ENCODE measurements at regions not wholly inside any gene's neighbourhood (a gene's known extent, or its start where the extent isn't known, plus 50 kb on each side); places are given as distances from the start of the nearest gene placed in this dataset.

DNA sequence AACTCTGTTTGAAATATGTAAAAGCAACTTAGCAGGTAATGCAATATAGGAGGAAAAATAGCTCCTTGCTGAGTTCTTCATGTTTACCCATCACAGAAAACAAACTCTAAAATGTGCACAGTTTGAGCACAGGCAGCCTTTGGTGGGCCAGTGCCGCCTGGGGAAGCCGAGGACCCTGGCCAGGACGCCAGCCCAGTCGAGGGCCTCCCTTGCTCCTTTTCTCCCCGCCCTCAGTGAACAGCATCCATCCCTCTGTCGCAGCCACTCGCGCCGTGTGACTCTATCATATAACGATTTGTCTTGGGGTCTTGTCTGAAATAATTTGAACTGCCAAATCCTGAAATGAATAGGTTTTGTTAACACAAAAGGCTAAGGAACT is 286.7 kb upstream of the IRX4 start:
- no peaks in the 10 kb centered on the region for H3K9me3 Mint-ChIP-seq
- no peak overlapping the region for H3K27ac Mint-ChIP-seq
- no peaks in the 10 kb centered on the region for H3K4me1 Mint-ChIP-seq
- peaks cover 8% of the 10 kb centered on the region for H3K27me3 Mint-ChIP-seq
- H3K36me3 Mint-ChIP-seq = no peaks in the 10 kb centered on the region
- no peak for ATAC-seq
- H3K4me3 Mint-ChIP-seq = no peak overlapping the region

- Mint-ChIP-seq H3K36me3 (no peaks in the 10 kb centered on the region), H3K4me1 (no peaks in the 10 kb centered on the region), H3K4me3 (no peak overlapping the region), H3K27ac (no peak overlapping the region), H3K27me3 (peaks cover 8% of the 10 kb centered on the region), H3K9me3 (no peaks in the 10 kb centered on the region)
- ATAC-seq = no peak
Measured at GRCh38 chr5:2168601-2169429, 286.1 kb upstream of the IRX4 start.

DNA sequence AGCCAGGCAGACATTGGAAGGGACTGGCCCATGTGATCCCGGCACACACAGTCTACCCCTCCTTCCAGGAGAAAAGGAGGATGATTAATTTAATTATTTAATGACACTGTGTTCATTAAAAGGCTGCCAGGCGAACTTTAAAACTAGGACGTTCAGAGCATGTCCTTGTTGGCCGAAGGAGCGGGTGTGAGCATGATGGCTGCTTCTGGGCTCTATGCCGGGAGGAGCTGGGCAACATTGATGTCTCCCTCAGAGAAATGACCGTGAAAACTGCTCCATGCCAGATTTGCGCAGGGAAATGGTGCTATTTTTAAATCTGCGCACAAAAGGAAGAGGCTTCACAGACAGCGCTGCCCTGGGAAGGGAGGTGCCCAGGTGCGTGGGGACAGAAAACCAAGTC is 284.9 kb upstream of the IRX4 start:
- no peak for ATAC-seq
- Mint-ChIP-seq H3K27ac (no peak overlapping the region), H3K27me3 (peaks cover 8% of the 10 kb centered on the region), H3K36me3 (no peaks in the 10 kb centered on the region), H3K4me1 (no peaks in the 10 kb centered on the region), H3K9me3 (no peaks in the 10 kb centered on the region), H3K4me3 (no peak overlapping the region)

GRCh38 chr5:2166979-2167377 is 284.3 kb upstream of the IRX4 start:
- H3K36me3 Mint-ChIP-seq = no peaks in the 10 kb centered on the region
- H3K27ac Mint-ChIP-seq = no peak overlapping the region
- peaks cover 8% of the 10 kb centered on the region for H3K27me3 Mint-ChIP-seq
- no peak for ATAC-seq
- H3K4me3 Mint-ChIP-seq = no peak overlapping the region
- no peaks in the 10 kb centered on the region for H3K4me1 Mint-ChIP-seq
- H3K9me3 Mint-ChIP-seq = no peaks in the 10 kb centered on the region

GRCh38 chr5:2166306-2166978 is 283.7 kb upstream of the IRX4 start:
- H3K4me3 Mint-ChIP-seq = no peak overlapping the region
- H3K36me3 Mint-ChIP-seq = no peaks in the 10 kb centered on the region
- no peak for ATAC-seq
- H3K9me3 Mint-ChIP-seq = peaks cover 1% of the 10 kb centered on the region
- H3K27me3 Mint-ChIP-seq = peaks cover 8% of the 10 kb centered on the region
- no peaks in the 10 kb centered on the region for H3K4me1 Mint-ChIP-seq
- no peak overlapping the region for H3K27ac Mint-ChIP-seq

DNA sequence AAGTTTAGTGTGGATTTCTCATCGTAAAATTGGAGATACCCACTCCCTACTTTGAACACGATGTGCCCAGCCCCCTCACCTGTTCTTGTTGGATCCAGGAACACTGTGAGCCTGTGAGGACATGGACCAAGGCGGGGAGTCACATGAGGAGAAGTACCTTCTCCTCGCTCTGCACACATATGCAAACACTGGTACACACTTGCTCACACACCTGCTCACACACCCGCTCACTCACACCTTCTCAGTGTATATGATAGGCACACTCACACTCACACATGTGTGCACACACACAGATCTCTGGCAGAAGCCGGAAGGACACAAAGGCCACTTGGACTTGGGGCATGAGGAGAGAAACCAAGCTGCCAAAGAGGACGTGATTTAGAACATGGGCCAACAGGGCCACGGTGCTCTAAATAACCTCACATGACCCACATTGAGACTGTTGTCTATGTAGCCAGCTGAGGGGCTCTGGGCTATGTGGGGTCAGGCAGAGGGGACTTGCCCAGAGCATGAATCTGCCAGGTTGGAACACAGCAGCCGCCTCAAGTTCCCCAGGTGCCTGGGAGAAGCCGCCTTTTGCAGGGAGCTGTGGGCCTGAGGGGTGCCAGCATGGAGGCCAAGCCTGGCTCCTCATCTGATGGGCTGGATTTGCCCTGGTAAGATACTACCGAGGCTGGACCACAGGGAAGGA is 283.0 kb upstream of the IRX4 start:
- Mint-ChIP-seq H3K4me1 (no peaks in the 10 kb centered on the region), H3K36me3 (no peaks in the 10 kb centered on the region), H3K27ac (no peak overlapping the region), H3K27me3 (peaks cover 8% of the 10 kb centered on the region), H3K9me3 (peaks cover 7% of the 10 kb centered on the region), H3K4me3 (no peak overlapping the region)
- ATAC-seq = no peak

- Mint-ChIP-seq H3K27ac (no peak overlapping the region), H3K36me3 (no peaks in the 10 kb centered on the region), H3K4me1 (no peaks in the 10 kb centered on the region), H3K4me3 (no peak overlapping the region), H3K27me3 (peaks cover 8% of the 10 kb centered on the region), H3K9me3 (peaks cover 10% of the 10 kb centered on the region)
- ATAC-seq = no peak
Measured at GRCh38 chr5:2165203-2165602, 282.5 kb upstream of the IRX4 start.

- H3K9me3 Mint-ChIP-seq = peaks cover 10% of the 10 kb centered on the region
- H3K4me3 Mint-ChIP-seq = no peak overlapping the region
- H3K4me1 Mint-ChIP-seq = no peaks in the 10 kb centered on the region
- no peaks in the 10 kb centered on the region for H3K36me3 Mint-ChIP-seq
- ATAC-seq = no peak
- H3K27me3 Mint-ChIP-seq = peaks cover 6% of the 10 kb centered on the region
- H3K27ac Mint-ChIP-seq = no peak overlapping the region
Measured at GRCh38 chr5:2164586-2164985, 281.9 kb upstream of the IRX4 start.

DNA sequence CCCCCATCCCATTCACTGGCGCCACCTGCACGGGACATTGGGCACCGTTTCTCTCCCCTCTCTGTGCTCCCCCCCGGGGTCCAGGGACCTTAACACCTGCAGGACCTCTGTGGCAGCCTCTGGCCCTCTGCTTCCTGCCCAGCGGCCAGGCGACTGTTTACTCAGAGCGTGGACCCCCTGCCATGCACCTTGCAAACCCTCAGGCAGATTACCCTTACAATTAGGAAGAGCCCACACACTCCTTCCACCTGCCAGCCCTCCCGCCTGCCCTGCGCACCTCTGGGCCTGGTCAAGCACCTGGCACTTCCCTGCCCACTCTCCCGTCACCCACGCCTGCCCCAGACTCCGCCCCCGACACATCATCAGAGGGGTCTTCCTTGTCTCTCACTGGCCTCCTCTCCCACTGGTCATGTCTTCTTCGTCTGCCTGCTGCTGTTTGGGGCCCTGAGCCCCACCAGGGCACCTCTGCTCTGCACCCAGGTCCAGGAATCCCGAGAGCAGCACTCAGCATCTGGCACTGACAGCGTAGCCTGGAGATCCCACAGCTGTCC is 281.3 kb upstream of the IRX4 start:
- peaks cover 10% of the 10 kb centered on the region for H3K9me3 Mint-ChIP-seq
- H3K27me3 Mint-ChIP-seq = peaks cover under 1% of the 10 kb centered on the region
- H3K4me1 Mint-ChIP-seq = no peaks in the 10 kb centered on the region
- no peak overlapping the region for H3K27ac Mint-ChIP-seq
- no peak for ATAC-seq
- no peaks in the 10 kb centered on the region for H3K36me3 Mint-ChIP-seq
- H3K4me3 Mint-ChIP-seq = no peak overlapping the region

DNA sequence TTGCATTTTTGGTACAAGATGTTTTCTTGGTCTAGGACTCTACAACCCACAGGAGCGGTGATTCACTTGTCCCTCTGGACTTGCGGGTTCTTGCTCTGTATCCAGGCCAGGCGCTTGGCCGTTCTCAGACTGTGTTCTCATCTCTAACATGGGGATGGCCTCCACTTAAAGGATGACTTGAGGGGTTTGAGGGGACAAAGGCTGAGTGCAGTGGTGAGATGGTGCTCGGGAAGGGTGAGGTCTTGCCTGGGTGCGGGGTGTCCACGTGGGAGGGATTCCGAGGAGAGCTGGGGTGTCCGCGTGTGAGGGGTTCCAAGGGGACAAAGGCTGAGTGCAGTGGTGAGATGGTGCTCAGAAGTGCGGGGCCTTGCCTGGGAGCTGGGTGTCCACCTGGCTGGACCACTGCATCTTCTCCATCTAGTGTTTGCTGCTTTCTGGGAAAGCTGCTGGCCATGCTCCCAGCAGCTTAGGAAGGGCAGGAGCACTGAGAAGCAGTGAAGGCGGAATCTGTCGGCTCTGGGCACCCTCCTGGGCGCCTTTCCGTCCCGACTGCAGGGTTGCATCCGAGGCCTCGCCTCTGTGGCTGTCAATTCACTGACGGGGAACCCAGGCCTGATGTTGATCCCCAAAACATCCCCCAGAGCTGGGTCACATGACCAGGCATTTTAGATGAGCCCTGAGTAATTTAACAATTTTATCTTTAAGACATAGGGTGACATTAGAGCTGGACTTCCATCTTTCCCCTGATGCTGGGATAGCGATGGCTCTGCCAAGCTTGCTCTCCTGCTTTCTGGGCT is 280.5 kb upstream of the IRX4 start:
- peaks cover 10% of the 10 kb centered on the region for H3K9me3 Mint-ChIP-seq
- no peaks in the 10 kb centered on the region for H3K36me3 Mint-ChIP-seq
- no peaks in the 10 kb centered on the region for H3K4me1 Mint-ChIP-seq
- no peak for ATAC-seq
- no peak overlapping the region for H3K4me3 Mint-ChIP-seq
- H3K27me3 Mint-ChIP-seq = no peaks in the 10 kb centered on the region
- no peak overlapping the region for H3K27ac Mint-ChIP-seq

- no peaks in the 10 kb centered on the region for H3K4me1 Mint-ChIP-seq
- no peak for ATAC-seq
- peaks cover 10% of the 10 kb centered on the region for H3K9me3 Mint-ChIP-seq
- no peak overlapping the region for H3K4me3 Mint-ChIP-seq
- no peaks in the 10 kb centered on the region for H3K27me3 Mint-ChIP-seq
- no peak overlapping the region for H3K27ac Mint-ChIP-seq
- no peaks in the 10 kb centered on the region for H3K36me3 Mint-ChIP-seq
Measured at GRCh38 chr5:2160811-2161210, 278.1 kb upstream of the IRX4 start.

DNA sequence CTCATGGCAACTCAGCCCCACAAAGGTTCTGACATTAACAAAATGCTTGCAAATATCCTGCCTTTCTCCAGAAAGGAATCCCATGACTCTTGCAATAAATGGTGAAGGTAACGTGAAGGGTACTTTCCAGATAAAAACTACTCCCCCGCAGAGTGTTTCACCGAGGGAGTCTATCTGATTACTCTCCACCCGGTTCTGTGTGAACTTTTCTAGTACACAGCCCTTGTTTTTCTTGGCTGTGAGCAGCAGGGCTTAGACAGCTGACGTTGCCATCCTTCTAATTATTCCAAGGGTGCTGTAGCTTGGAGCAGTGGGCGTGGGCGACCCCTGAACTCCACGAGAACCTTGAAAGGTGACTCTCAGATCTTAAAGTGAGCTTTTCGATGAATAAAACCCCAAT is 276.0 kb upstream of the IRX4 start:
- Mint-ChIP-seq H3K27ac (no peak overlapping the region), H3K27me3 (no peaks in the 10 kb centered on the region)

DNA sequence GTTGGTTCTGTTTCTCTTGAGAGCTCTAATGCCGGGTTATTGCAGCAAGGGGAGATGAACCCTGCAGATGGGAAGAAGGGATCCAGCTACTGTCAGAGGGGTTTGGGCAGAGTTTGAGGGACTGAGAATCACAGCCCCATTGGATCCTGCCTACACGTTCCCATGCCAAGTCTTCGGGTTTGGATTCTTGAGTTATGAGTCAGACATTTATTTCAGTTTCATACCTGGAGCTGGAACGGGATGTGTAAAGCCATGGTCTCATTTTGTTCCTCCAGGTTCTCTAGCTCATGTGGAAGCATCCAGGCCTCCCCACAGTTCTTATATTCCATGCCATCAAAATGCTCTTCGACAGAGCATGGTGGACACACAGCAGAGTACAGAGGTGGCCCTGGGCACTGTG is 275.4 kb upstream of the IRX4 start:
- Mint-ChIP-seq H3K4me1 (no peaks in the 10 kb centered on the region), H3K27ac (no peak overlapping the region), H3K27me3 (no peaks in the 10 kb centered on the region), H3K4me3 (no peak overlapping the region), H3K9me3 (peaks cover 10% of the 10 kb centered on the region), H3K36me3 (no peaks in the 10 kb centered on the region)
- ATAC-seq = no peak

More for the DNA sequence above, 276.0 kb upstream of the IRX4 start:
- Mint-ChIP-seq H3K4me3 (no peak overlapping the region), H3K9me3 (peaks cover 10% of the 10 kb centered on the region), H3K4me1 (no peaks in the 10 kb centered on the region), H3K36me3 (no peaks in the 10 kb centered on the region)
- no peak for ATAC-seq

DNA sequence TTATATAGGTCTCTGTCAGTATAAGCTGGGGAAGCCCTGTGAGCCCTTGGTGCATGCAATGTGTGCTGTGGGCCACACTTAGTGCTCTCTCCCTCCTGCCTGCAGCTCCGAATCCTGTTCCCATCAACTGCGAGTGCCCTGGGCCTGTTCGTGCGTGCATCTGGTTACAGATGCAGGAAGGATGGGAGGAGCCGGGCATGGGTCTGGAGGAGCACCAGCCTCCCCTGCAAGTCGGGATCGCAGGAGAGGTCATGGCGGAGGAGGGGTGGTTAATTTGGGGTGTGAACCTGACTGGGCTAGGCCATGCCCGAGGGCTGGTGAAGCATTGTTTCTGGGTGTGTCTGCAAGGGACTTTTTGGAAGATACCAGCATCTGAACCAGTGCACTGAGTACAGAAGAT is 274.6 kb upstream of the IRX4 start:
- Mint-ChIP-seq H3K36me3 (no peaks in the 10 kb centered on the region), H3K9me3 (peaks cover 13% of the 10 kb centered on the region), H3K4me3 (no peak overlapping the region), H3K27me3 (no peaks in the 10 kb centered on the region), H3K4me1 (no peaks in the 10 kb centered on the region), H3K27ac (no peak overlapping the region)
- ATAC-seq = no peak
